ENCODE measurements at regions not wholly inside any gene's neighbourhood (a gene's known extent, or its start where the extent isn't known, plus 50 kb on each side); places are given as distances from the start of the nearest gene placed in this dataset.
"Not testable (repeated sequence)": the region's sequence is repeated elsewhere in the genome, so short reads cannot be mapped to it uniquely, and the experiment has no call there.

GRCh38 chr10:60591119-60591518 is 187.2 kb upstream of the CDK1 start:
- WGBS, 5 donors = 95 to 99% (median 97%) methylated on average over 2 of the region's 2 CpGs
- Histone ChIP-seq H3K4me3 (no peak overlapping the region), H3K27me3 (replicated peaks in 1 of 7) (no peaks in the 10 kb centered on the region), H3K4me1 (no peaks in the 10 kb centered on the region), H3K9me3 (no peaks in the 10 kb centered on the region), H3K36me3 (peaks cover 0 to 6% (median 0%) of the 10 kb centered on the region in 6 donors), H3K27ac (no peak overlapping the region)
- intact Hi-C loops (cut with DNase I; ENCODE audit: low total_unique reads) = no loop called here
- no peak for DNase-seq
- TF ChIP-seq POLR2AphosphoS5 (IDR thresholded peaks at IDR 0.05) (no peak), POLR2A (IDR thresholded peaks at IDR 0.05) (no peak), CTCF (IDR thresholded peaks at IDR 0.05 in 8 of 11, conservative IDR thresholded peaks at IDR 0.05 in 3 of 11) (no peak)

DNA sequence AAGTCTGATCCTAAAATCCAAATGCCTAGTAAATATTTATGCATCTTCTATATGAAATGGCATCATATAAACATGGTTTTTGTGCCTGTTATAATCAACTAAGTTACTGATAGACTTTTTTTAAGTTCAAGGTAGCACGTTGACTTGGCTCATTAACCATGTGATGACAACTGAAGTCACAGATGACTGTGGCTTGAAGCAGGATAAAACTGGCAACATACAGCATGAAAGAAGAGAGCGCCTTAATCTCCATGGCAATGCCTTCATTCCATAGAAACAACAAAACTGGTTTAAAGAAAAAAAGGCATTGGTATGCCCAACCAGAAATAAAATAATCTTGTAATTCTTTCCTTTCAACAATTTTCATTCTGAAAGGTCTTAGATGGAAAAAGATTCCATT is 188.9 kb upstream of the CDK1 start:
- TF ChIP-seq CTCF (IDR thresholded peaks at IDR 0.05 in 8 of 11, conservative IDR thresholded peaks at IDR 0.05 in 3 of 11) (no peak), POLR2AphosphoS5 (IDR thresholded peaks at IDR 0.05) (no peak), POLR2A (IDR thresholded peaks at IDR 0.05) (no peak)
- H3K27ac ChIP-seq = no peak overlapping the region
- no peaks in the 10 kb centered on the region for H3K27me3 ChIP-seq (replicated peaks in 1 of 7)
- H3K4me3 ChIP-seq = no peak overlapping the region
- no peaks in the 10 kb centered on the region for H3K9me3 ChIP-seq
- H3K4me1 ChIP-seq = no peaks in the 10 kb centered on the region
- no peak for DNase-seq
- WGBS, 5 donors = 78 to 91% (median 86%) methylated on average over 2 of the region's 2 CpGs
- intact Hi-C loops (cut with DNase I; ENCODE audit: low total_unique reads) = no loop called here
- H3K36me3 ChIP-seq = peaks cover 0 to 6% (median 0%) of the 10 kb centered on the region in 6 donors

DNA sequence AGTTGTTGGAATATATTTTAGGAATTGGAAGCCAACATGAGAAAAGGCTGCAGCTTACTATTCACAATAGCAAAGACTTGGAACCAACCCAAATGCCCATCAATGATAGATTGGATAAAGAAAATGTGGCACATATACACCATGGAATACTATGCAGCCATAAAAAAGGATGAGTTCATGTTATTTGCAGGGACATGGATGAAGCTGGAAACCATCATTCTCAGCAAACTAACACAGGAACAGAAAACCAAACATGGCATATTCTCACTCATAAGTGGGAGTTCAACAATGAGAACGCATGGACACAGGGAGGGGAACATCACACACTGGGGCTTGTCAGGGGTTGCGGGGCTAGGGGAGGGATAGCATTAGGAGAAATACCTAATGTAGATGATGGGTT is 192.1 kb upstream of the ANK3 start:
- H3K9me3 ChIP-seq = peaks cover 0 to 15% (median 0%) of the 10 kb centered on the region in 8 donors
- DNase-seq; H3K4me3 ChIP-seq; H3K4me1 ChIP-seq; H3K27me3 ChIP-seq (replicated peaks in 1 of 7); intact Hi-C loops (cut with DNase I; ENCODE audit: low total_unique reads); H3K27ac ChIP-seq; H3K36me3 ChIP-seq: not testable (repeated sequence)
- WGBS, 5 donors = 93 to 100% (median 94%) methylated on average over 2 of the region's 2 CpGs

GRCh38 chr10:60578217-60578616 is 188.5 kb upstream of the ANK3 start:
- H3K4me1 ChIP-seq = peaks cover 0 to 17% (median 2%) of the 10 kb centered on the region in 6 donors
- intact Hi-C loops (cut with DNase I; ENCODE audit: low total_unique reads) = no loop called here
- peaks cover 0 to 3% (median 0%) of the 10 kb centered on the region in 6 donors for H3K36me3 ChIP-seq
- DNase-seq = no peak
- peaks cover 0 to 15% (median 0%) of the 10 kb centered on the region in 8 donors for H3K9me3 ChIP-seq
- H3K4me3 ChIP-seq = no peak overlapping the region
- no peaks in the 10 kb centered on the region for H3K27me3 ChIP-seq (replicated peaks in 1 of 7)
- TF ChIP-seq POLR2AphosphoS5 (IDR thresholded peaks at IDR 0.05) (no peak), POLR2A (IDR thresholded peaks at IDR 0.05) (no peak), CTCF (IDR thresholded peaks at IDR 0.05 in 8 of 11, conservative IDR thresholded peaks at IDR 0.05 in 3 of 11) (no peak)
- H3K27ac ChIP-seq = no peak overlapping the region

Data from spleen (tissue), 11 donors.